ENCODE measurements at regions not wholly inside any gene's neighbourhood (a gene's known extent, or its start where the extent isn't known, plus 50 kb on each side); places are given as distances from the start of the nearest gene placed in this dataset.

DNA sequence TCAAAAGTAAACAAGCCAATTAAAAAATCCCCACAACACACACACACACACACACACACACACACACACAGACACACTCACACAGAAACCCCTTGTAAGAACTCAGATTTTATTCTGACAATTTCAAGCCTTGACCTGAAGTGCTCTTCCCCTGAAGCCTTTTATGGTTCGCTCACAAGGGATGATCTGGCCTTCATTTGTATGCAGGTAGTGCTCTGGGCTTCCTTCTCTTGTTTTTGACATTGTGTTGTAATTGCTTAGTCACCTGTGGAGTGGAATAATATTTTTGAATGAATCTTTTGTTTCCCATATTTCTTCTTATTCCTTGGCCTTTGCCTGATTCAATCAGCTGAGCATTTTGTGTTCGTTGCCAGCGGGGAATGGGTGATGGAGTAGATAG is 83.3 kb upstream of the CSRP2 start:
- TF ChIP-seq, protein P1, sequence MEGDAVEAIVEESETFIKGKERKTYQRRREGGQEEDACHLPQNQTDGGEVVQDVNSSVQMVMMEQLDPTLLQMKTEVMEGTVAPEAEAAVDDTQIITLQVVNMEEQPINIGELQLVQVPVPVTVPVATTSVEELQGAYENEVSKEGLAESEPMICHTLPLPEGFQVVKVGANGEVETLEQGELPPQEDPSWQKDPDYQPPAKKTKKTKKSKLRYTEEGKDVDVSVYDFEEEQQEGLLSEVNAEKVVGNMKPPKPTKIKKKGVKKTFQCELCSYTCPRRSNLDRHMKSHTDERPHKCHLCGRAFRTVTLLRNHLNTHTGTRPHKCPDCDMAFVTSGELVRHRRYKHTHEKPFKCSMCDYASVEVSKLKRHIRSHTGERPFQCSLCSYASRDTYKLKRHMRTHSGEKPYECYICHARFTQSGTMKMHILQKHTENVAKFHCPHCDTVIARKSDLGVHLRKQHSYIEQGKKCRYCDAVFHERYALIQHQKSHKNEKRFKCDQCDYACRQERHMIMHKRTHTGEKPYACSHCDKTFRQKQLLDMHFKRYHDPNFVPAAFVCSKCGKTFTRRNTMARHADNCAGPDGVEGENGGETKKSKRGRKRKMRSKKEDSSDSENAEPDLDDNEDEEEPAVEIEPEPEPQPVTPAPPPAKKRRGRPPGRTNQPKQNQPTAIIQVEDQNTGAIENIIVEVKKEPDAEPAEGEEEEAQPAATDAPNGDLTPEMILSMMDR (IDR thresholded peaks at IDR 0.05), result no peak
- no peak for TF ChIP-seq EZH2phosphoT487 (IDR thresholded peaks at IDR 0.05)

All from neural progenitor cell (in vitro differentiated cells).